T-helper 17 cell (primary cell): ENCODE measurements at regions not wholly inside any gene's neighbourhood (a gene's known extent, or its start where the extent isn't known, plus 50 kb on each side); places are given as distances from the start of the nearest gene placed in this dataset.
A peak's percentile ranks its signal among the peaks of the same experiment; 100 is the strongest.
"Not testable (repeated sequence)": the region's sequence is repeated elsewhere in the genome, so short reads cannot be mapped to it uniquely, and the experiment has no call there.

ENCODE experiments used
- ATAC-seq: fragments of 150-1000 bp; cut with Tn5 transposase; 2 replicates; pipeline ENCODE4 v1.10.0; 2021; ENCODE audit warnings: mild to moderate bottlenecking, moderate library complexity
- DNase-seq, 3 donors: peaks; one replicate each; pipeline versions ENCODE4 v3.0.0 to v3.0.0-alpha.2; 2020 to 2021
- H3K9me3 ChIP-seq: one replicate; pipeline ENCODE4 v1.7.0; 2013; ENCODE audit warnings: low read length, mild to moderate bottlenecking; ENCODE audit not compliant: control insufficient read depth, poor library complexity, severe bottlenecking
- H3K27ac Mint-ChIP-seq: one replicate; pipeline ENCODE4 v1.8.0; 2022; ENCODE audit warnings: mild to moderate bottlenecking, moderate library complexity, mixed read lengths
- H3K27me3 Mint-ChIP-seq: one replicate; pipeline ENCODE4 v1.8.0; 2022; ENCODE audit warnings: mixed read lengths
- H3K36me3 Mint-ChIP-seq: one replicate; pipeline ENCODE4 v1.8.0; 2022; ENCODE audit warnings: low read depth, mixed read lengths
- H3K4me1 Mint-ChIP-seq: one replicate; pipeline ENCODE4 v1.8.0; 2022; ENCODE audit warnings: mild to moderate bottlenecking, mixed read lengths
- H3K4me3 Mint-ChIP-seq: one replicate; pipeline ENCODE4 v1.8.0; 2022; ENCODE audit warnings: mild to moderate bottlenecking, moderate library complexity, mixed read lengths

- peak overlapping the region; percentile 94 for H3K27ac Mint-ChIP-seq
- peaks cover 7% of the 10 kb centered on the region for H3K4me1 Mint-ChIP-seq
- no peaks in the 10 kb centered on the region for H3K9me3 ChIP-seq
- DNase-seq (peak; percentile 83 to 86 (median 84)), ATAC-seq (peak; percentile 97)
- no peaks in the 10 kb centered on the region for H3K27me3 Mint-ChIP-seq
- no peaks in the 10 kb centered on the region for H3K36me3 Mint-ChIP-seq
- H3K4me3 Mint-ChIP-seq: peak overlapping the region; percentile 99
These were observed 122.1 kb upstream of the VKORC1L1 start for GRCh38 chr7:65750511-65751344.

- not testable (repeated sequence) for ATAC-seq, H3K27me3 Mint-ChIP-seq, DNase-seq, H3K4me3 Mint-ChIP-seq, H3K9me3 ChIP-seq, H3K4me1 Mint-ChIP-seq, H3K36me3 Mint-ChIP-seq
- H3K27ac Mint-ChIP-seq: peak overlapping the region; percentile 77
These were observed 118.8 kb upstream of the VKORC1L1 start for GRCh38 chr7:65754070-65754469.

GRCh38 chr7:65758991-65759390, 113.9 kb upstream of the VKORC1L1 start:
- ATAC-seq, H3K27me3 Mint-ChIP-seq, H3K27ac Mint-ChIP-seq, H3K9me3 ChIP-seq, H3K4me3 Mint-ChIP-seq, H3K36me3 Mint-ChIP-seq, H3K4me1 Mint-ChIP-seq, DNase-seq: not testable (repeated sequence)

- not testable (repeated sequence) for DNase-seq, H3K4me1 Mint-ChIP-seq, H3K27me3 Mint-ChIP-seq, H3K9me3 ChIP-seq, H3K36me3 Mint-ChIP-seq
- H3K27ac Mint-ChIP-seq: peak overlapping the region; percentile 81
- H3K4me3 Mint-ChIP-seq: peak overlapping the region; percentile 25
- ATAC-seq: peak; percentile 44
These were observed 110.2 kb upstream of the VKORC1L1 start for GRCh38 chr7:65762712-65763111.

- not testable (repeated sequence) for H3K36me3 Mint-ChIP-seq, DNase-seq, H3K4me1 Mint-ChIP-seq, ATAC-seq, H3K27me3 Mint-ChIP-seq, H3K9me3 ChIP-seq
- Mint-ChIP-seq H3K27ac (peak overlapping the region; percentile 81), H3K4me3 (peak overlapping the region; percentile 25)
These were observed 109.8 kb upstream of the VKORC1L1 start for GRCh38 chr7:65763114-65763513.

- H3K4me1 Mint-ChIP-seq, H3K27me3 Mint-ChIP-seq, H3K9me3 ChIP-seq, H3K36me3 Mint-ChIP-seq: not testable (repeated sequence)
- H3K4me3 Mint-ChIP-seq: peak overlapping the region; percentile 93
- ATAC-seq (peak; percentile 96), DNase-seq (peak; percentile 86 to 90 (median 88))
- H3K27ac Mint-ChIP-seq: peak overlapping the region; percentile 94
These were observed 102.2 kb upstream of the VKORC1L1 start for GRCh38 chr7:65770473-65771225.

GRCh38 chr7:65771226-65771569, 101.7 kb upstream of the VKORC1L1 start:
- not testable (repeated sequence) for H3K27me3 Mint-ChIP-seq, H3K4me1 Mint-ChIP-seq, H3K9me3 ChIP-seq, ATAC-seq, H3K36me3 Mint-ChIP-seq, DNase-seq
- peak overlapping the region; percentile 93 for H3K4me3 Mint-ChIP-seq
- H3K27ac Mint-ChIP-seq: peak overlapping the region; percentile 94

GRCh38 chr7:65776677-65777076, 96.2 kb upstream of the VKORC1L1 start:
- H3K27ac Mint-ChIP-seq, ATAC-seq, DNase-seq, H3K4me3 Mint-ChIP-seq, H3K9me3 ChIP-seq, H3K27me3 Mint-ChIP-seq, H3K4me1 Mint-ChIP-seq, H3K36me3 Mint-ChIP-seq: not testable (repeated sequence)

GRCh38 chr7:65789943-65790342, 82.9 kb upstream of the VKORC1L1 start:
- H3K27ac Mint-ChIP-seq, DNase-seq, H3K9me3 ChIP-seq, H3K36me3 Mint-ChIP-seq, ATAC-seq, H3K4me3 Mint-ChIP-seq, H3K4me1 Mint-ChIP-seq, H3K27me3 Mint-ChIP-seq: not testable (repeated sequence)

GRCh38 chr7:65791788-65792187, 81.1 kb upstream of the VKORC1L1 start:
- not testable (repeated sequence) for H3K27ac Mint-ChIP-seq, H3K4me1 Mint-ChIP-seq, H3K4me3 Mint-ChIP-seq, ATAC-seq, H3K9me3 ChIP-seq, DNase-seq, H3K27me3 Mint-ChIP-seq
- H3K36me3 Mint-ChIP-seq: peaks cover 12% of the 10 kb centered on the region

- ATAC-seq, H3K27me3 Mint-ChIP-seq, H3K4me1 Mint-ChIP-seq, H3K9me3 ChIP-seq, H3K4me3 Mint-ChIP-seq, DNase-seq, H3K27ac Mint-ChIP-seq: not testable (repeated sequence)
- H3K36me3 Mint-ChIP-seq: peaks cover 14% of the 10 kb centered on the region
These were observed 80.1 kb upstream of the VKORC1L1 start for GRCh38 chr7:65792726-65793125.

- not testable (repeated sequence) for ATAC-seq, H3K27me3 Mint-ChIP-seq, H3K4me3 Mint-ChIP-seq, DNase-seq, H3K9me3 ChIP-seq, H3K27ac Mint-ChIP-seq
- H3K36me3 Mint-ChIP-seq: peaks cover 14% of the 10 kb centered on the region
- H3K4me1 Mint-ChIP-seq: peaks cover 10% of the 10 kb centered on the region
These were observed 78.0 kb upstream of the VKORC1L1 start for GRCh38 chr7:65794671-65795391.

- not testable (repeated sequence) for H3K27me3 Mint-ChIP-seq, H3K9me3 ChIP-seq, DNase-seq, H3K27ac Mint-ChIP-seq, H3K4me3 Mint-ChIP-seq, ATAC-seq
- Mint-ChIP-seq H3K36me3 (peaks cover 14% of the 10 kb centered on the region), H3K4me1 (peaks cover 10% of the 10 kb centered on the region)
These were observed 77.5 kb upstream of the VKORC1L1 start for GRCh38 chr7:65795392-65795716.
